ENCODE measurements at regions not wholly inside any gene's neighbourhood (a gene's known extent, or its start where the extent isn't known, plus 50 kb on each side); places are given as distances from the start of the nearest gene placed in this dataset.

DNA sequence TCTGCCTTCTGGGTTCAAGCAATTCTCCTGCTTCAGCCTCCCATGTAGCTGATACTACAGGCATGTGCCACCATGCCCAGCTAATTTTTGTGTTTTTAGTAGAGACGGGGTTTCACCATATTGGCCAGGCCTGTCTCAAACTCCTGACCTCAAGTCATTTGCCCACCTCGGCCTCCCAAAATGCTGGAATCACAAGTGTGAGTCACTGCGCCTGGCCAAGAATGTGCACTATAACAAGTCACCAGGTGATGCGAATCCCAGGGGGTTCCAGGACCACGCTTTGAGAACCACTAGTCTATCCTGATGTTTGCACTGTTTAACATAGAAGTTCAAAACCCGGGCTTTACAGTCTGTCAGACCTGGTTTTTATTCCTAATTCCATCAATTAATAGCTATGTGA, 144.8 kb downstream of the SUCLG1 start:
- TF ChIP-seq, protein P1, sequence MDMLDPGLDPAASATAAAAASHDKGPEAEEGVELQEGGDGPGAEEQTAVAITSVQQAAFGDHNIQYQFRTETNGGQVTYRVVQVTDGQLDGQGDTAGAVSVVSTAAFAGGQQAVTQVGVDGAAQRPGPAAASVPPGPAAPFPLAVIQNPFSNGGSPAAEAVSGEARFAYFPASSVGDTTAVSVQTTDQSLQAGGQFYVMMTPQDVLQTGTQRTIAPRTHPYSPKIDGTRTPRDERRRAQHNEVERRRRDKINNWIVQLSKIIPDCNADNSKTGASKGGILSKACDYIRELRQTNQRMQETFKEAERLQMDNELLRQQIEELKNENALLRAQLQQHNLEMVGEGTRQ (IDR thresholded peaks at IDR 0.05; ENCODE audit: borderline replicate concordance, low read depth, low read length) = no peak
- no peak for TF ChIP-seq CHD2 (IDR thresholded peaks at IDR 0.05; ENCODE audit: borderline replicate concordance, low read depth, low read length)
- TF ChIP-seq, protein P2, sequence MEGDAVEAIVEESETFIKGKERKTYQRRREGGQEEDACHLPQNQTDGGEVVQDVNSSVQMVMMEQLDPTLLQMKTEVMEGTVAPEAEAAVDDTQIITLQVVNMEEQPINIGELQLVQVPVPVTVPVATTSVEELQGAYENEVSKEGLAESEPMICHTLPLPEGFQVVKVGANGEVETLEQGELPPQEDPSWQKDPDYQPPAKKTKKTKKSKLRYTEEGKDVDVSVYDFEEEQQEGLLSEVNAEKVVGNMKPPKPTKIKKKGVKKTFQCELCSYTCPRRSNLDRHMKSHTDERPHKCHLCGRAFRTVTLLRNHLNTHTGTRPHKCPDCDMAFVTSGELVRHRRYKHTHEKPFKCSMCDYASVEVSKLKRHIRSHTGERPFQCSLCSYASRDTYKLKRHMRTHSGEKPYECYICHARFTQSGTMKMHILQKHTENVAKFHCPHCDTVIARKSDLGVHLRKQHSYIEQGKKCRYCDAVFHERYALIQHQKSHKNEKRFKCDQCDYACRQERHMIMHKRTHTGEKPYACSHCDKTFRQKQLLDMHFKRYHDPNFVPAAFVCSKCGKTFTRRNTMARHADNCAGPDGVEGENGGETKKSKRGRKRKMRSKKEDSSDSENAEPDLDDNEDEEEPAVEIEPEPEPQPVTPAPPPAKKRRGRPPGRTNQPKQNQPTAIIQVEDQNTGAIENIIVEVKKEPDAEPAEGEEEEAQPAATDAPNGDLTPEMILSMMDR (IDR thresholded peaks at IDR 0.05 in 2 of 3, conservative IDR thresholded peaks at IDR 0.05 in 1 of 3; ENCODE audit: control insufficient read depth in 2 of 3, extremely low read depth in 1 of 3, insufficient read depth in 1 of 3, low read depth in 3 of 3, low read length in 3 of 3) = no peak
- no peak for TF ChIP-seq SREBF1 (IDR thresholded peaks at IDR 0.05; ENCODE audit: low read length)
- TF ChIP-seq BHLHE40 (IDR thresholded peaks at IDR 0.05; ENCODE audit: borderline replicate concordance in 1 of 2, low read depth in 2 of 2, low read length in 1 of 2) = no peak
- TF ChIP-seq, protein P3, sequence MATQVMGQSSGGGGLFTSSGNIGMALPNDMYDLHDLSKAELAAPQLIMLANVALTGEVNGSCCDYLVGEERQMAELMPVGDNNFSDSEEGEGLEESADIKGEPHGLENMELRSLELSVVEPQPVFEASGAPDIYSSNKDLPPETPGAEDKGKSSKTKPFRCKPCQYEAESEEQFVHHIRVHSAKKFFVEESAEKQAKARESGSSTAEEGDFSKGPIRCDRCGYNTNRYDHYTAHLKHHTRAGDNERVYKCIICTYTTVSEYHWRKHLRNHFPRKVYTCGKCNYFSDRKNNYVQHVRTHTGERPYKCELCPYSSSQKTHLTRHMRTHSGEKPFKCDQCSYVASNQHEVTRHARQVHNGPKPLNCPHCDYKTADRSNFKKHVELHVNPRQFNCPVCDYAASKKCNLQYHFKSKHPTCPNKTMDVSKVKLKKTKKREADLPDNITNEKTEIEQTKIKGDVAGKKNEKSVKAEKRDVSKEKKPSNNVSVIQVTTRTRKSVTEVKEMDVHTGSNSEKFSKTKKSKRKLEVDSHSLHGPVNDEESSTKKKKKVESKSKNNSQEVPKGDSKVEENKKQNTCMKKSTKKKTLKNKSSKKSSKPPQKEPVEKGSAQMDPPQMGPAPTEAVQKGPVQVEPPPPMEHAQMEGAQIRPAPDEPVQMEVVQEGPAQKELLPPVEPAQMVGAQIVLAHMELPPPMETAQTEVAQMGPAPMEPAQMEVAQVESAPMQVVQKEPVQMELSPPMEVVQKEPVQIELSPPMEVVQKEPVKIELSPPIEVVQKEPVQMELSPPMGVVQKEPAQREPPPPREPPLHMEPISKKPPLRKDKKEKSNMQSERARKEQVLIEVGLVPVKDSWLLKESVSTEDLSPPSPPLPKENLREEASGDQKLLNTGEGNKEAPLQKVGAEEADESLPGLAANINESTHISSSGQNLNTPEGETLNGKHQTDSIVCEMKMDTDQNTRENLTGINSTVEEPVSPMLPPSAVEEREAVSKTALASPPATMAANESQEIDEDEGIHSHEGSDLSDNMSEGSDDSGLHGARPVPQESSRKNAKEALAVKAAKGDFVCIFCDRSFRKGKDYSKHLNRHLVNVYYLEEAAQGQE (IDR thresholded peaks at IDR 0.05; ENCODE audit: low read depth, low read length) = no peak
- no peak for TF ChIP-seq POLR2A (IDR thresholded peaks at IDR 0.05; ENCODE audit: low read depth, low read length)
- TF ChIP-seq BACH1 (IDR thresholded peaks at IDR 0.05; ENCODE audit: borderline replicate concordance) = no peak
- no peak for TF ChIP-seq POLR2AphosphoS5 (IDR thresholded peaks at IDR 0.05; ENCODE audit: low read length)
- TF ChIP-seq MXI1 (IDR thresholded peaks at IDR 0.05; ENCODE audit: low read depth, low read length) = no peak
